Frontal cortex (tissue), 3 donors: ENCODE measurements at regions not wholly inside any gene's neighbourhood (a gene's known extent, or its start where the extent isn't known, plus 50 kb on each side); places are given as distances from the start of the nearest gene placed in this dataset.
"Not testable (repeated sequence)": the region's sequence is repeated elsewhere in the genome, so short reads cannot be mapped to it uniquely, and the experiment has no call there.

Experiments used
- DNase-seq, 2 donors: peaks; one replicate each; pipeline ENCODE4 v3.0.0; 2012; ENCODE audit warnings: low spot score in 2 of 2
- FAIRE-seq: peaks from 2 replicates; lab custom pipeline; 2012; peaks lifted over from hg19 to GRCh38; lab: Jason Lieb, UNC
- donor health status: control.
- donor health status: control.
- donor health status: control.

- no peak for FAIRE-seq
- no peak for DNase-seq
Observed at GRCh38 chr3:145490088-145491048, 670.6 kb downstream of the PLOD2 start.

GRCh38 chr3:145492456-145492855, 668.5 kb downstream of the PLOD2 start:
- DNase-seq (no peak), FAIRE-seq (no peak)

- not testable (repeated sequence) for DNase-seq, FAIRE-seq
Observed at GRCh38 chr3:145517416-145517815, 643.6 kb downstream of the PLOD2 start.

- no peak for FAIRE-seq
Observed at GRCh38 chr3:145518639-145519038, 642.3 kb downstream of the PLOD2 start.

GRCh38 chr3:145519398-145520047, 641.5 kb downstream of the PLOD2 start:
- no peak for DNase-seq
- FAIRE-seq: no peak

More at GRCh38 chr3:145518639-145519038, 642.3 kb downstream of the PLOD2 start:
- DNase-seq: no peak

- DNase-seq (no peak), FAIRE-seq (no peak)
Observed at GRCh38 chr3:145522179-145522578, 638.8 kb downstream of the PLOD2 start.

GRCh38 chr3:145522893-145523651, 637.9 kb downstream of the PLOD2 start:
- no peak for FAIRE-seq
- DNase-seq: no peak

- FAIRE-seq (no peak), DNase-seq (no peak)
Observed at GRCh38 chr3:145531548-145531947, 629.4 kb downstream of the PLOD2 start.

- FAIRE-seq (no peak), DNase-seq (no peak)
Observed at GRCh38 chr3:145533696-145534095, 627.3 kb downstream of the PLOD2 start.

- FAIRE-seq: no peak
Observed at GRCh38 chr3:145536461-145536860, 624.5 kb downstream of the PLOD2 start.

GRCh38 chr3:145550522-145550921, 610.5 kb downstream of the PLOD2 start:
- DNase-seq (no peak), FAIRE-seq (no peak)

More at GRCh38 chr3:145536461-145536860, 624.5 kb downstream of the PLOD2 start:
- no peak for DNase-seq

- no peak for DNase-seq
- no peak for FAIRE-seq
Observed at GRCh38 chr3:145557405-145557804, 603.6 kb downstream of the PLOD2 start.

GRCh38 chr3:145578471-145578870, 582.5 kb downstream of the PLOD2 start:
- FAIRE-seq: no peak
- no peak for DNase-seq

GRCh38 chr3:145581694-145582093, 579.3 kb downstream of the PLOD2 start:
- DNase-seq: no peak
- FAIRE-seq: no peak

- FAIRE-seq (no peak), DNase-seq (no peak)
Observed at GRCh38 chr3:145604851-145605250, 556.1 kb downstream of the PLOD2 start.

GRCh38 chr3:145620002-145620401, 541.0 kb downstream of the PLOD2 start:
- FAIRE-seq (no peak), DNase-seq (peak in 1 of 2 donors; percentile 12)

GRCh38 chr3:145620486-145620885, 540.5 kb downstream of the PLOD2 start:
- no peak for FAIRE-seq
- no peak for DNase-seq

GRCh38 chr3:145623349-145623748, 537.6 kb downstream of the PLOD2 start:
- no peak for FAIRE-seq
- DNase-seq: no peak

GRCh38 chr3:145628211-145628610, 532.8 kb downstream of the PLOD2 start:
- DNase-seq: no peak

GRCh38 chr3:145637105-145637504, 523.9 kb downstream of the PLOD2 start:
- no peak for FAIRE-seq
- no peak for DNase-seq

More at GRCh38 chr3:145628211-145628610, 532.8 kb downstream of the PLOD2 start:
- FAIRE-seq: no peak
